ENCODE measurements at regions not wholly inside any gene's neighbourhood (a gene's known extent, or its start where the extent isn't known, plus 50 kb on each side); places are given as distances from the start of the nearest gene placed in this dataset.

DNA sequence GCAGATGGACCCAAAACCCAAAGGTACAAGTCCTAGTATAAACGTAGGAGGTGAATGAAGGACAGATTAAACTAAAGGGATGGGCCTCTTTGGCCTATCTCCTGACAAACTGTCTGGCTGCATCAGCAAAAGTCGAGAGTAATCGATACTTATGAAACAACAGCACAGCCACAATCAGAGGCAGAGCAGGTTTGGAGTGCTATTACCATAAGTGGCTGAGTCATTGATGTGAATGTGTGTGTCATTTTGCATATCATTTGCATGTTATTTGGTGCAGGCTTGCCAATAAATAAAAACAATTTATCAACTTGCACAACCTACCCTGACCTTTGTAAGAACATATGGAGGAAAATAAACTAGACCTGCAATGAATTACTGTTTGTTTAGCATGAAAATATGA is 283.1 kb downstream of the NUF2 start:
- TF ChIP-seq, protein P1, sequence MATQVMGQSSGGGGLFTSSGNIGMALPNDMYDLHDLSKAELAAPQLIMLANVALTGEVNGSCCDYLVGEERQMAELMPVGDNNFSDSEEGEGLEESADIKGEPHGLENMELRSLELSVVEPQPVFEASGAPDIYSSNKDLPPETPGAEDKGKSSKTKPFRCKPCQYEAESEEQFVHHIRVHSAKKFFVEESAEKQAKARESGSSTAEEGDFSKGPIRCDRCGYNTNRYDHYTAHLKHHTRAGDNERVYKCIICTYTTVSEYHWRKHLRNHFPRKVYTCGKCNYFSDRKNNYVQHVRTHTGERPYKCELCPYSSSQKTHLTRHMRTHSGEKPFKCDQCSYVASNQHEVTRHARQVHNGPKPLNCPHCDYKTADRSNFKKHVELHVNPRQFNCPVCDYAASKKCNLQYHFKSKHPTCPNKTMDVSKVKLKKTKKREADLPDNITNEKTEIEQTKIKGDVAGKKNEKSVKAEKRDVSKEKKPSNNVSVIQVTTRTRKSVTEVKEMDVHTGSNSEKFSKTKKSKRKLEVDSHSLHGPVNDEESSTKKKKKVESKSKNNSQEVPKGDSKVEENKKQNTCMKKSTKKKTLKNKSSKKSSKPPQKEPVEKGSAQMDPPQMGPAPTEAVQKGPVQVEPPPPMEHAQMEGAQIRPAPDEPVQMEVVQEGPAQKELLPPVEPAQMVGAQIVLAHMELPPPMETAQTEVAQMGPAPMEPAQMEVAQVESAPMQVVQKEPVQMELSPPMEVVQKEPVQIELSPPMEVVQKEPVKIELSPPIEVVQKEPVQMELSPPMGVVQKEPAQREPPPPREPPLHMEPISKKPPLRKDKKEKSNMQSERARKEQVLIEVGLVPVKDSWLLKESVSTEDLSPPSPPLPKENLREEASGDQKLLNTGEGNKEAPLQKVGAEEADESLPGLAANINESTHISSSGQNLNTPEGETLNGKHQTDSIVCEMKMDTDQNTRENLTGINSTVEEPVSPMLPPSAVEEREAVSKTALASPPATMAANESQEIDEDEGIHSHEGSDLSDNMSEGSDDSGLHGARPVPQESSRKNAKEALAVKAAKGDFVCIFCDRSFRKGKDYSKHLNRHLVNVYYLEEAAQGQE (tag by site-specific recombination; IDR thresholded peaks at IDR 0.05), result no peak
- TF ChIP-seq ZSCAN16 (tag by site-specific recombination; IDR thresholded peaks at IDR 0.05), result no peak
- TF ChIP-seq ZNF791 (tag by site-specific recombination; IDR thresholded peaks at IDR 0.05), result no peak
- TF ChIP-seq MYNN (tag by site-specific recombination; IDR thresholded peaks at IDR 0.05; ENCODE audit: borderline replicate concordance), result no peak
- TF ChIP-seq CTCF (tag by site-specific recombination; IDR thresholded peaks at IDR 0.05), result no peak
- no peak for TF ChIP-seq ZNF354C (tag by site-specific recombination; IDR thresholded peaks at IDR 0.05; ENCODE audit: borderline replicate concordance, low read depth)
- no peak for TF ChIP-seq KLF1 (tag by site-specific recombination; IDR thresholded peaks at IDR 0.05)
- TF ChIP-seq TCF7L2 (IDR thresholded peaks at IDR 0.05; ENCODE audit: borderline replicate concordance, low read depth, low read length), result no peak
- no peak for TF ChIP-seq ZNF623 (tag by site-specific recombination; IDR thresholded peaks at IDR 0.05)
- no peak for TF ChIP-seq ZNF658 (tag by site-specific recombination; IDR thresholded peaks at IDR 0.05)
- TF ChIP-seq ZFP69B (tag by site-specific recombination; IDR thresholded peaks at IDR 0.05), result no peak
- TF ChIP-seq, protein P2, sequence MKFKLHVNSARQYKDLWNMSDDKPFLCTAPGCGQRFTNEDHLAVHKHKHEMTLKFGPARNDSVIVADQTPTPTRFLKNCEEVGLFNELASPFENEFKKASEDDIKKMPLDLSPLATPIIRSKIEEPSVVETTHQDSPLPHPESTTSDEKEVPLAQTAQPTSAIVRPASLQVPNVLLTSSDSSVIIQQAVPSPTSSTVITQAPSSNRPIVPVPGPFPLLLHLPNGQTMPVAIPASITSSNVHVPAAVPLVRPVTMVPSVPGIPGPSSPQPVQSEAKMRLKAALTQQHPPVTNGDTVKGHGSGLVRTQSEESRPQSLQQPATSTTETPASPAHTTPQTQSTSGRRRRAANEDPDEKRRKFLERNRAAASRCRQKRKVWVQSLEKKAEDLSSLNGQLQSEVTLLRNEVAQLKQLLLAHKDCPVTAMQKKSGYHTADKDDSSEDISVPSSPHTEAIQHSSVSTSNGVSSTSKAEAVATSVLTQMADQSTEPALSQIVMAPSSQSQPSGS (tag by site-specific recombination; IDR thresholded peaks at IDR 0.05; ENCODE audit: low read depth), result no peak
- TF ChIP-seq ZNF184 (tag by site-specific recombination; IDR thresholded peaks at IDR 0.05), result no peak
- TF ChIP-seq ZNF76 (tag by site-specific recombination; IDR thresholded peaks at IDR 0.05; ENCODE audit: borderline replicate concordance, low read depth), result no peak

All from HEK293 (cell line).